ENCODE measurements at regions not wholly inside any gene's neighbourhood (a gene's known extent, or its start where the extent isn't known, plus 50 kb on each side); places are given as distances from the start of the nearest gene placed in this dataset.

DNA sequence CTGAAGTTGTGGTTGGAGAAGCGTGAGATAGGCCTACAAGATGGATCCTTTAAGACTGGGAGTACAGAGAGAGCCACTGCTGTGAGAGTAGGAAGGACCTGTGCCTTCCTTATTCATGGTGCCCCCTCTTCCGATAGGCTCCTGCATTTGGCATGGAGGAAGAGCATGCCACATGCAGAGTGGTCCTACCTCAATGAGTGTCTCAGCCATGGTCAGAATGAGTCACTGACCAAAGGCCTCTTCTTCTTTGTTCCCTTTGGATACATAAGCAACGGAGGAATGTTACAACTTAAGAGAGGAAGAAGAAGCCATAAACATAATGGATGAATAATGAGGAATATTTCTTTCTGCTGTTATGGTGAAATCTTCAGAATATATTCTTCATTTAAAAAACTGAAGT, 681.2 kb upstream of the GRM7 start:
- TF ChIP-seq POLR2A (IDR thresholded peaks at IDR 0.05) (no peak), POLR2AphosphoS5 (IDR thresholded peaks at IDR 0.05) (no peak)
- TF ChIP-seq, protein P1, sequence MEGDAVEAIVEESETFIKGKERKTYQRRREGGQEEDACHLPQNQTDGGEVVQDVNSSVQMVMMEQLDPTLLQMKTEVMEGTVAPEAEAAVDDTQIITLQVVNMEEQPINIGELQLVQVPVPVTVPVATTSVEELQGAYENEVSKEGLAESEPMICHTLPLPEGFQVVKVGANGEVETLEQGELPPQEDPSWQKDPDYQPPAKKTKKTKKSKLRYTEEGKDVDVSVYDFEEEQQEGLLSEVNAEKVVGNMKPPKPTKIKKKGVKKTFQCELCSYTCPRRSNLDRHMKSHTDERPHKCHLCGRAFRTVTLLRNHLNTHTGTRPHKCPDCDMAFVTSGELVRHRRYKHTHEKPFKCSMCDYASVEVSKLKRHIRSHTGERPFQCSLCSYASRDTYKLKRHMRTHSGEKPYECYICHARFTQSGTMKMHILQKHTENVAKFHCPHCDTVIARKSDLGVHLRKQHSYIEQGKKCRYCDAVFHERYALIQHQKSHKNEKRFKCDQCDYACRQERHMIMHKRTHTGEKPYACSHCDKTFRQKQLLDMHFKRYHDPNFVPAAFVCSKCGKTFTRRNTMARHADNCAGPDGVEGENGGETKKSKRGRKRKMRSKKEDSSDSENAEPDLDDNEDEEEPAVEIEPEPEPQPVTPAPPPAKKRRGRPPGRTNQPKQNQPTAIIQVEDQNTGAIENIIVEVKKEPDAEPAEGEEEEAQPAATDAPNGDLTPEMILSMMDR (IDR thresholded peaks at IDR 0.05) = no peak

Data from prostate gland (tissue), 2 donors.